Fibroblast of the aortic adventitia (primary cell): ENCODE measurements at regions not wholly inside any gene's neighbourhood (a gene's known extent, or its start where the extent isn't known, plus 50 kb on each side); places are given as distances from the start of the nearest gene placed in this dataset.

Source experiments
- DNase-seq: peaks from one replicate; pipeline ENCODE4 v3.0.0-alpha.2; 2010; ENCODE audit warnings: low read depth
- H3K4me3 ChIP-seq: 2 replicates; pipeline ENCODE4 v1.5.1; 2011; ENCODE audit warnings: low read depth, mild to moderate bottlenecking, control low read depth, low read length, moderate library complexity
- TF ChIP-seq, protein P1 (sequence below): IDR thresholded peaks from 2 replicates; pipeline ENCODE4 v1.5.1; 2011; ENCODE audit warnings: mild to moderate bottlenecking, low read length, control low read depth, inconsistent platforms; ENCODE audit not compliant: insufficient read depth

DNA sequence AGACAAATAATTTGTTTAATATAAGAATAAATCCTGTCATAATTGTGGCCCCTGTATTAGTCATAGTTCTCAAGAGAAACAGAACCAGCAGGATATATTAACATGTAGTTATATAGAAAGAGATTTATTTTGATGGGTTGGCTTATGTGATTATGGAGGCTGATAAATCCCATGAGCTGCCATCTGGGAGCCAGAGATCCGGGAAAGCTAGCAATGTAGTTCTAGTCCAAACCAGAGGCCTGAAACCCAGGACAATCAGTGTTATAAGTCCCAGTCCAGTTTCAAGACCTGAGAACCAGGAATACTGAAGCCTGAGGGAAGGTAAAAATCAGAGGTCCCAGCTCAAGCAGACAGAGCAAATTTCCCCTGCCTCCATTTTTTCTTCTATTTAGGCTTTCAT is 435.8 kb downstream of the RPL10L start:
- TF ChIP-seq, protein P1, sequence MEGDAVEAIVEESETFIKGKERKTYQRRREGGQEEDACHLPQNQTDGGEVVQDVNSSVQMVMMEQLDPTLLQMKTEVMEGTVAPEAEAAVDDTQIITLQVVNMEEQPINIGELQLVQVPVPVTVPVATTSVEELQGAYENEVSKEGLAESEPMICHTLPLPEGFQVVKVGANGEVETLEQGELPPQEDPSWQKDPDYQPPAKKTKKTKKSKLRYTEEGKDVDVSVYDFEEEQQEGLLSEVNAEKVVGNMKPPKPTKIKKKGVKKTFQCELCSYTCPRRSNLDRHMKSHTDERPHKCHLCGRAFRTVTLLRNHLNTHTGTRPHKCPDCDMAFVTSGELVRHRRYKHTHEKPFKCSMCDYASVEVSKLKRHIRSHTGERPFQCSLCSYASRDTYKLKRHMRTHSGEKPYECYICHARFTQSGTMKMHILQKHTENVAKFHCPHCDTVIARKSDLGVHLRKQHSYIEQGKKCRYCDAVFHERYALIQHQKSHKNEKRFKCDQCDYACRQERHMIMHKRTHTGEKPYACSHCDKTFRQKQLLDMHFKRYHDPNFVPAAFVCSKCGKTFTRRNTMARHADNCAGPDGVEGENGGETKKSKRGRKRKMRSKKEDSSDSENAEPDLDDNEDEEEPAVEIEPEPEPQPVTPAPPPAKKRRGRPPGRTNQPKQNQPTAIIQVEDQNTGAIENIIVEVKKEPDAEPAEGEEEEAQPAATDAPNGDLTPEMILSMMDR: no peak
- no peak for DNase-seq
- H3K4me3 ChIP-seq: no peak overlapping the region

DNA sequence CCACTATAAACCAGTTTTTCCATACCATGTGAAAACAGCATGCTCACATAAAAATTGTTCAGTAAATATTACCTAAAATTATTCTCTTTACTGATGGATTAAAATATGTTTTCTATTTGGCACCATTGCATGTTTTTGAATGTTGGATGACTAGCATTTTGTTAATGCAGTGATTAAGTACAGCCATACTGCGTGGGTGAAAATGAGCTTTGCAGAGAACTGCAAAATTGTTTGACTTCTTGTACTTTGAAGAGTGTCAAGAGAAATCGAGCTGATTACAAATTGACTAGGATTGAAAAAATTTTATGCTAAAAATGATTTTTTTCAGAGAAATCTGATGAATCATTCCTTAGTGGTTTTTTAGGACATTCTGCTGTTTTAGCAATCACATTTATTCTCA is 452.9 kb downstream of the RPL10L start:
- TF ChIP-seq, protein P1: no peak
- DNase-seq: no peak
- H3K4me3 ChIP-seq: no peak overlapping the region

DNA sequence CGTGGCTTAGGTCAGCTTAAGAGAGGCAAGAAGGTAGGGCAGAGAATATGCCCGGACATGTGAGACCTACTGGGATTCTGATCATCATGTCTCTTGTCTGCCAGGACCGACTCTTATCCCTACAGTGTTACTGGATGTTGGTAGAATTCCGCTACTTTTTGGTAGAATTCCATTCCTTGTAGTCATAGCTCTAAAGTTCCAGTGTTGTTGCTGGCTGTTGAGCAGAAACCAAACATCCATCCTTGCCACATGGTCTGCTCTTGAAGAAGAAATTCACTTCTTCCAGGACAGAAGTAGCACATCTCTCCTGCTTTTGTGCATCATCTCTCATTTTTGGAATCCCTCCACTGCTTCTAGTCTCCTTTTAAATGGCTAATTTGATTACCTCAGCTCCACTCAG is 453.7 kb downstream of the RPL10L start:
- TF ChIP-seq, protein P1: no peak
- H3K4me3 ChIP-seq: no peak overlapping the region
- no peak for DNase-seq
